NCI-H128 (cell line): ENCODE measurements at regions not wholly inside any gene's neighbourhood (a gene's known extent, or its start where the extent isn't known, plus 50 kb on each side); places are given as distances from the start of the nearest gene placed in this dataset.

Experiments
- DNase-seq: peaks from one replicate; lab custom pipeline; 2025; ENCODE audit not compliant: unreplicated experiment; lab: John Stamatoyannopoulos, UW

DNA sequence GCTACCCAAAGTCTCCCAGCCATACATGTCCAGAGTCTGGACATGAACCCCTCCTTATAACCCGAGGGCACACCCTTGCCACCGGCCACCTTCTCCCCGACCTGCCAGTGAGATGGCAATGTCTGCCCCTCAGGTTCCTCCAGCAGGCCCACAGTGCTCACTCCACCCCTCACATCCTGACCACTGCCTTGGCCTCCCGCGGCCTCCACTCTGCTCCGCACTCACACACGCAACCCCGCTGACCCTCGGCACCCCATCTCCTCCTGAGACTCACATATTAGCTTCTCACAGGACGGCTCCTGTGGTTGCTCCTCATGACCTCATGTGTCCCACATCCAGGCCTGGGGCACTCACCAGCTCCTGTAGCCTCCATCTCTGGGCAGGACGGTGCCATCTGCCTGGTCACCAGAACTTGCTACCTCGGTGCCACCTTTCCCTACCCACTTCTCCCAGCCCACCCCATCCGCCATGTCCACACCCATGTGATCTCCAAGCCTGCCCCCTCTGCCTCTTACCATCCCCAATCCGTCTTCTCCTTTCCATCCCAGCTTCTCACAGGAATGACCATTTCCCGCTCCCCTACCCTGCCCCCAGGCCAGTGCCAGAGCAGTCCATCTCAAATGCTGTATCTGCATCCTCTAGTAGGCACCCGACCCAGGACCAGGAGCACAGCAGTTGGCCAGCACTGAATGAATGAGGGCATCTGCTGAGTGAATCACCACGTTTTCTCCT, 198.6 kb upstream of the DIO3 start:
- DNase-seq: no peak

- DNase-seq: no peak
Observed at GRCh38 chr14:101363261-101363555, 198.1 kb upstream of the DIO3 start.

GRCh38 chr14:101363880-101364391, 197.4 kb upstream of the DIO3 start:
- DNase-seq: no peak

- no peak for DNase-seq
Observed at GRCh38 chr14:101364503-101365328, 196.6 kb upstream of the DIO3 start.

DNA sequence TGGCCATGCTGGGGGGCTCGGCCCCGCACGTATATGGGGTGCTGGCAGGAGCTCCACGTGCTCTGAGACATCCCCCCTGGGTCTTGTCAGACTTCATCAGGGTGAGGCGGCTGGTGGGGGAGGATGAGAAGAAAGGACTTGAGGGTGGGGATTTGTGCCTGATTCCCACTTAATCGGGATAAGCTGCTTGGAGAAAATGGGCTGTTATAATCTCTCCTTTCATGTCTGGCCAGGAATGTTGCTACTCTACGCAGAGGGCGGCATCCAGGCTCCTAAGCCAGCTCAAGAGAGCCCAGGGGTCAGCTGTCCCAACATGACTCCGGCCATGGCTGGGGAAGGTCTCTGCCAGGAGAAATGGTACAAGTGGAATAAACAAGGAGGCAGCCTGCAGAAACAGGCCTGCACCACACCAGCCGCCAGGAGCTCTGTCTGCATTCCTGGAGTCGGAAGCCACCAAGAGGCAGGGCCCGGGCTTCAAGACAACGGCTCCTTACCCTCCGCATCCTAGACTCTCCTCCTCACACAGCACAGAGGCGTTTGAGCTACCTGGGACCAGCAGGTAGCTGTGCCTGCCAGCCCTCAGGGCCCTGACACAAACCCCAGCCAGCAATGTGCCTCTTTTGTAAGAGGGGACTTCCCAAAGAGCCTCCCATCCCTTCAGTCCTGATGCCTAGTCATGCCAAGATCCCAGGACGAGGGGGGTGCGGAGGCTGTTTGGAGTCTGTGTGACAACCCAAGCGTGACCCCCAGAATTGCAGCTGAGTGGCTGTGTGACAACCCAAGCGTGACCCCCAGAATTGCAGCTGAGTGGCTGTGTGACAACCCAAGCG, 195.8 kb upstream of the DIO3 start:
- no peak for DNase-seq

DNA sequence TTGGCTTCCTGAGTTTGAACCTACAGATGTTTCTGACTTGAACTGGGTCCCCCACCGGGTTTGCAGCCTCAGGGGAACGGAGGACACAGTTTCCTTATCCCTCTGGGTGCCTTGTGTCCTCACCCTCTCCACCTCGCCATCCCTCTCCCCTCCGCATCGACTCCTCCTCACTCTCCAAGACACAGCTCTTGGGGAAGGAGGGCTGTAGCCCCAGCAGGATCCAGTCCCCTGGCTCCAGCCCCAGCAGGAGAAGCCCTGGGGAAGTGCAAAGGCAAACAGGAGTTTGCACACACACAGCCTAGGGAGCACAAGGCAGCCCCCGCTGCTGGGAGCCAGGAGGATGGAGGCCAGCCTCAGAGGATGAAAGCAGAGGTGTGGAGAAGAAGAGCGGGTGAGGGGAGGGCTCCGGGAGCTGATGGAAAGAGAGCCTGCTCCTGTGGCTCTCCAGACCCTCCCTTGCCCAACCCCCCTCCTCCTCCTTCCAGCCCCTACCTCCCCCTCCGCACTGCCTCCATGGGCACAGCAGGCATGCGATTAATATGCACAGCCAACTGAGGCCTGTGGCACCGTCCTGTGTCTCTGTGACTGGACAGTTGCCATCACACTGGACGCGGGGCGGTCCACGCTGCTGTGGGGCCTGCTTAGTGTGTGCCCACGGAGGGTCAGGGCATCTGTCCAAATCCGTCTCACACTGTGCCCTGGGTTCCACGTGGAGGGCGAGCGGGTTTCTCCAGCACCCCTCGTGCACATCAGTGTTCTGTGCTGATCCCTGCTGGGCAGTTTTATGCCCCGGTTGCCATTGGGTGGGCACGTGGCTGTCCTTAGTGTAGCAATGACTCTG, 193.7 kb upstream of the DIO3 start:
- no peak for DNase-seq

DNA sequence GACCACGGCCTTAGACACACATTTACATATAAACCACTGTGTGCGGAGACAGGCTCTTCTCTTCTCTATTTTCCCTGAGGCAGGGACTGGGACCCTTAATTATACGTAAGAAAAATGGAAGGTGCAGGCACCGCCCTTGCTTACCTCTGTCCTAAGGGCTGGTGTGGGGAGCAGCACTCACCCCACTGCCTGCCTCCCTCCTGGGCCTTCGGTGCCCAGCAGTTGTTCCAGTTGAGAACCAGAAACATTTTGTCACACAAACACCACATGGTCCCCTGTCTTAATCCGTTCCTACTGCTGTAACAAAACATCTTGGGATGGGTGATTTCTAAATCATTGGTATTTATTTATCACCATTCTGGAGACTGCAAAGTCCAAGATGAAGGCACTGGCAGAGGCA, 192.7 kb upstream of the DIO3 start:
- DNase-seq: no peak

DNA sequence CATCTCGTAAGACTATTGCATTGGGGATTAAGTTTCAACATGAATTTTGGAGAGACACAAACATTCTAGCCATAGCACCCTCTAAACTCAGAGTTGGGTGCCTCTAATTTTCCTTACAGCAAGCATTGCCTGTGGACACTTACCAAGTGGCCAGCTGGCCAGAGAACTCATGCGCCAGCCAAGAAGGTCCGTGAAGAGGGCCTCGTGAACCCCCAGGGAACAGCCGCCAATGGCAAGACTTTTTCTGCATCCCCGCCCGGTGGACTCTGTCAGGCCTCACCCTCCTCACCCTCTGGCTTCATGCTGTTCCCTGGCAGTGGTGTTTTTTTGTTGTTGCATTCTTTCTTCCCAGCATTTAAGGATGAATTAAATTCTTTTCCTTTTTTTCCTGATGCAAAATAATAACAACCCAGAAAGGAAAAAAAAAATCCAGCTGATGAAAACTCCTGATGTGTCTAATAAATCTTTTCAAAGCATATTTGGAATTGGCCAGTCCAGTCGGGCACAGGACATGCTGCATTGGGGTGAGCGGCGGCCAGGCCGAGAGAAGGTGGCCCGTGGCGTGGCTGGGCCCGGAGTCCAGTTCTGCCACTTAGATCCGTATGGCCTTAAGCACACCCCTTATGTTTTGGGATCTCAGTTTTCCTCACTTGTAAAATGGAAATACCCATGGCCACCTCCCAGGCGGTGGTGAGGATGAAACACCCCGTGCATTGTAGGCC, 191.9 kb upstream of the DIO3 start:
- no peak for DNase-seq

DNA sequence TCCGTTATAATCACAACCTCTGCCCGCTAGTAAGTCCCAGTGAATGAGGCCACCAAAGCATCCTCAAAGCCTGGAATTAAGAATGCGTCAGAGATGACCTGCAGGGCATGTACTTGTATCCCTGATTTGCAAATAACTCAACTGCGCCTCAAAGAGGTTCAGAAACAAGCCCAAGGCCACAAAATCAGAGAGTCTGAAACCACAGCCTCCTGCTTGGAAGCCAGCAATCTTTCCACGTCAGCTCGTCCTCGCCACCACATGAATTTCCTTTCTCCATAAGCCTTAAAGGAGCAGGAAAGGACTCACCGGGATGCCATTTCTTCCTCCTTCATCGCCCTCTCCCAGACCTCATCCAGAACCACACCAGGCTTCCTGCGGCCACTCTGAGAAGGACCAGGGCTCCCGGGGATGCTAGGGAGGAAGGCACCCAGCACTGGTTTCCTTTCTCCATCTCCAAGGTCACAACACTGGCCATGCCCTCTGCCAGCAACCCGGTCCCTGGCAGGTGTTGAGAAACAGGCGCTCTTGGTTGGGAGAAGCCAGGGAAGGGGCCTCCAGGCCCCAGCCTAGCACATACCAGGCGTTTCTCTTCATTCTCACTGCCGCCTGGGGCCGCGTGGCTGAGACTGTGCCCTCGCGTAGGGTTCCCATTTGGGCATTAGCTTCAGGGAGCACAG, 191.2 kb upstream of the DIO3 start:
- DNase-seq: no peak

- DNase-seq: no peak
Observed at GRCh38 chr14:101370593-101371569, 190.4 kb upstream of the DIO3 start.

- no peak for DNase-seq
Observed at GRCh38 chr14:101371799-101372793, 189.2 kb upstream of the DIO3 start.

- no peak for DNase-seq
Observed at GRCh38 chr14:101372894-101373620, 188.2 kb upstream of the DIO3 start.

- no peak for DNase-seq
Observed at GRCh38 chr14:101373690-101374295, 187.5 kb upstream of the DIO3 start.

DNA sequence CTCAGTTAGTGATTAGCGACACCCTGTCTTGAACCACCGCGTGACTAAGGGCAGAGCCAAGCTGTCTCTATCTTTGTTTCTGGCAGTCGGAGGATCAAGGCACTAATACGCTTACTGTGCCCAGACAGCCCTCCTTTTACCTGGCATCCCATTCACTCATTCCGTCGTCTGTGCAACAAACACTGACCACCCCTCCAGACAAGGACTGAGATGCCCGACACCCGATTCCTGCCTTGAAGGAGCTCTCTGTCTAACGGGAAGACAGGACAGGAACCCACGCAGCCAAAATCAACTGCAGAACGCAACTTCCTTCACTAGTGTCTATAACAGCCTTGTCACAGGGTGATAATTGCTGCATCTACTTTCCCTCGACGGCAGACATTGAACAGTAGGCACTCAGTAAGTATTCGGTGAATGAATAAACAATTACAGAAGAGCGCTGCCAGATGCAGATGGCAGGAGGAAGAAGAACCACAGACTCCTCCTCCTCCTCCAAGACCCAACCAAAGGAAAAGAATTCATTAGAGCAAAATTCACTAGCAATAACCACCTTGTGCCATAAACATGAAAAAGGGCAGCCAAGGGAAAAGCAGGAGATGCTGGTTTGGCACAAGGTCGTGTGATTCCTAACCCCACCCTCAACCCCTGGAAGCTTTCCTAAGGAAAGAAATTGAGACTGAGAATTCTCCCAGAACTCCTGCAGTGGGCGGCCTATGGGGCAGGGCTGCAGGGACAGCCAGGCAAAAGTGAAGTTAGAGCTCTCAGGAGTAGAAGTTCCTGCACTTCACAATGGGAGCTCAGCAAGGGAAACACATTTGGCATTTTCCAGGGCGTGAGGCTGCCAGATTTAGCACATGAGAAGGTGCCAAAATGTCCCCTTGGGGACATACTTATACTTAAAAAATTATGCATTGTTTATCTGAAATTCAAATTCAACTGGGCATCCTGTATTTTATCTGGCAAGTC, 186.6 kb upstream of the DIO3 start:
- no peak for DNase-seq

GRCh38 chr14:101377069-101377468, 184.2 kb upstream of the DIO3 start:
- DNase-seq: no peak
